Glutamatergic neuron (in vitro differentiated cells): ENCODE measurements at regions not wholly inside any gene's neighbourhood (a gene's known extent, or its start where the extent isn't known, plus 50 kb on each side); places are given as distances from the start of the nearest gene placed in this dataset.

Experiments
- DNase-seq: peaks from one replicate; pipeline ENCODE4 v3.0.0; 2022
- H3K27ac Mint-ChIP-seq: one replicate; pipeline ENCODE4 v1.8.0; 2020; ENCODE audit warnings: mild to moderate bottlenecking, mixed read lengths, inconsistent platforms; ENCODE audit not compliant: unreplicated experiment
- H3K27me3 Mint-ChIP-seq: one replicate; pipeline ENCODE4 v1.8.0; 2020; ENCODE audit warnings: mild to moderate bottlenecking, moderate library complexity, mixed read lengths, inconsistent platforms; ENCODE audit not compliant: unreplicated experiment
- H3K36me3 Mint-ChIP-seq: one replicate; pipeline ENCODE4 v1.8.0; 2020; ENCODE audit warnings: mild to moderate bottlenecking, mixed read lengths, inconsistent platforms; ENCODE audit not compliant: unreplicated experiment
- H3K4me1 Mint-ChIP-seq: one replicate; pipeline ENCODE4 v1.8.0; 2020; ENCODE audit warnings: mild to moderate bottlenecking, low read depth, mixed read lengths, inconsistent platforms; ENCODE audit not compliant: unreplicated experiment
- H3K4me3 Mint-ChIP-seq: one replicate; pipeline ENCODE4 v1.8.0; 2020; ENCODE audit warnings: mild to moderate bottlenecking, mixed read lengths, inconsistent platforms; ENCODE audit not compliant: unreplicated experiment
- H3K9me3 Mint-ChIP-seq: one replicate; pipeline ENCODE4 v1.8.0; 2020; ENCODE audit warnings: mild to moderate bottlenecking, moderate library complexity, mixed read lengths, inconsistent platforms; ENCODE audit not compliant: unreplicated experiment
- CTCF ChIP-seq: fragments of 200-600 bp; sonication (generic); IDR thresholded peaks from one replicate; pipeline ENCODE4 v1.5.0; 2021; ENCODE audit not compliant: partially characterized antibody, unreplicated experiment

DNA sequence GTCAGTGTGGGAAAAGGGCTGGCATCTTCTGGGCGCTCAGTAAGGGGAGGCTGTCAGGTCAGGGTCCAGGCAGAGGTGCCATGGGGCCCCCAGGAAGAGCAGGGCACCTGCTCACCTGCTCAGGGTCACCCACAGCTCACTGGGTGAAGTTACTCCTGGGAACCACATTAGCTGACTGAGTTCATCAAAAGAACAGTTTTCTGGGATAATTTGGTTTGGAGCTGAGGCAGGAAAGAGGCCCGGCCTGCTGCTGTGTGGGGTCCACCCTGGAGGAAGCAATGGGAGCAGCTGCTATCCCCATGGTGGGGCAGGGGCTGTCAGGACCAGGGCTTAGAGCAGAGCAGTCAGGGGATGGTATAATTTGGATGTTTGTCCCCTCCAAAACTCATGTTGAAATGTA is 97.2 kb upstream of the GPC1 start:
- TF ChIP-seq CTCF, result no peak
- H3K4me1 Mint-ChIP-seq, result no peaks in the 10 kb centered on the region
- no peak overlapping the region for H3K4me3 Mint-ChIP-seq
- peaks cover 2% of the 10 kb centered on the region for H3K9me3 Mint-ChIP-seq
- H3K36me3 Mint-ChIP-seq, result peaks cover 5% of the 10 kb centered on the region
- DNase-seq, result no peak
- H3K27me3 Mint-ChIP-seq, result peaks cover 5% of the 10 kb centered on the region
- H3K27ac Mint-ChIP-seq, result no peak overlapping the region

DNA sequence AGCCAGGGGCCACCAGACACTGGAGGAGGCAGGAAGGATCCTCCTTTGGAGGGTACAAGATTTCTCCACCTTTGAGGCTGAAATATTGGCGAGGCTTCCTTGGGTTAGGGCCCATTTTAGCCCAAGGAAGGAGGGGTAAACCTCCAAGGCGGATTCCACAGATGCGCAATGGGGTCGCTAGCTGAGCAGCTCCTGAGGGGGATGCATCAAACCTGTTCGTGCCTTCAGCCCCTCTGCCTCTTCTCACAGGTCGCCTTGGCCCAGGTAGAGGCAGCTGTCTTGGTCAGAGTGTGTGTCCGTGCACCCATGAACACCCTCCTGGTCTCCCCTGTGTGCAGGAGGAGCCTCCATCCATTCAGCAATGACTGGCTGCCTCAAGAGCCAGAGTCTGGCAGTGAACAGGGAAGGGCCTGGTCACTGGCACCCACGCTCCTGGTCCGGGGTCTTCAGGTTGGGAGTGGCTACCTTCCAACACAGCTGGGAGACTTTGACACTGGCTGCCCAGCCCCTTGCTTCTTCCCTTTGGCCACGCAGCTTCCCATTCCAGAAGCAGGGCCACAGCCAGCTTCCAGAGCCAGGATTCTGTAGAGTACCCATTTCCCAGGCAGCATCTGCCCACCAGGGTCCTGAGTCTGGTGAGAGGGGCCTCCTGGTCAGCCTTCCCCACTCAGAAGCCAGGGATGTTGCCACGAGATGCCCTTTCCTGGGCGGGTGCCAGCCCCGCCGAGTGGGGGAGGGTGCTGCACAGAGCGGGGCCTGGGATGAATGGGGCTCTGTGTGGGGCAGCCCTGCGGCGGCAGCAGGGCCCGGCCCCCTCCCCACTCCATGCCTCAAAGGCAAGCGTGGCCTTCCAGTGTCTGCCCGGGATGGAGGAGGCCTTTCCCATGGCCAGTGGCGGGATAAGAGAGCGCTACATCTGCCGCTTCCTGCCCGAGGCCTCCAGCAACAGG is 95.8 kb upstream of the GPC1 start:
- no peak overlapping the region for H3K27ac Mint-ChIP-seq
- H3K9me3 Mint-ChIP-seq, result peaks cover 2% of the 10 kb centered on the region
- no peaks in the 10 kb centered on the region for H3K4me1 Mint-ChIP-seq
- TF ChIP-seq CTCF, result no peak
- no peak overlapping the region for H3K4me3 Mint-ChIP-seq
- H3K36me3 Mint-ChIP-seq, result peaks cover 7% of the 10 kb centered on the region
- DNase-seq, result no peak
- peaks cover 3% of the 10 kb centered on the region for H3K27me3 Mint-ChIP-seq

DNA sequence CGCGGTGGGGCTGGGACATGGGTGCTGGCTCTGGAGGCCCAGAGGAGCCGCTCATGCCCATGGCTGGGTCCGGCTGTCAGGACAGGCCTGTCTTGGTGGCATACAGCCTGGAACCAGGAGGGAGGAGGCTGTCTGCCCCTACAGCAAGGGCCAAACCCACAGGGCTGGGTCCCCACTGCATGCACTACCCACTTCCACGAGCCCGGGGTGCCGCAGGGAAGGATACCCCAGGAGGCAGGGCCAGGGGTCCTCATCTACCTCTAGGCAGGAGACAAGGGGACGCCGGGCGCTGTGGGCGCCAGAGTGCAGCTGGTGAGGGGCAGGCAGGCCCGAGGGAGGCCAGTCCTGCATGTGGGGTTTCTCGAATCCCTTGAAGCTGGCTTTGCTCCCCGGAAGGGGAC is 95.1 kb upstream of the GPC1 start:
- Mint-ChIP-seq H3K9me3 (peaks cover 2% of the 10 kb centered on the region), H3K4me3 (no peak overlapping the region), H3K27ac (no peak overlapping the region), H3K27me3 (peaks cover 3% of the 10 kb centered on the region), H3K36me3 (peaks cover 10% of the 10 kb centered on the region), H3K4me1 (no peaks in the 10 kb centered on the region)
- no peak for DNase-seq
- TF ChIP-seq CTCF, result no peak

DNA sequence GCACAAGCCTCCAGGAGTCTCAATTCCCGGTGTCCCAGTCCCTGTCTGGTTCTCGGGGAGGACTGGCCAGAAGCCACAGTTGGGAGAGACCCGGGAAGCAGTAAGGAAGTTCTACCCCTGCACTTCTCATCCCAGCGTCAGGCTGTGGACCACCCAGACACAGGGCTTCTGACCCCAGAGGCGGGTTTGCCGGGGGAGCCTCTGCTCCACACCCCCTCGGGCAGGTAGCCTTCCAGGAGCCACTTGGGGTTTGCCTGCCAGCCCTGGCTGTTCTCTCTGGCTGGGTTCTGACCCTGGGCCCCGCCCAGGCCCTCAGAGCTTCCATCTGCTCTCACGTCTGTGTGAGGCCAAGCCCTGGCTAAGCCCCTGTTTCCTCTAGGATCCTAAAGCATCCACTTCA is 94.4 kb upstream of the GPC1 start:
- H3K36me3 Mint-ChIP-seq, result peaks cover 10% of the 10 kb centered on the region
- no peak for TF ChIP-seq CTCF
- peaks cover 2% of the 10 kb centered on the region for H3K9me3 Mint-ChIP-seq
- no peak overlapping the region for H3K27ac Mint-ChIP-seq
- no peak for DNase-seq
- H3K27me3 Mint-ChIP-seq, result peaks cover 3% of the 10 kb centered on the region
- no peak overlapping the region for H3K4me3 Mint-ChIP-seq
- H3K4me1 Mint-ChIP-seq, result no peaks in the 10 kb centered on the region

- no peak for DNase-seq
- Mint-ChIP-seq H3K27ac (no peak overlapping the region), H3K4me1 (no peaks in the 10 kb centered on the region), H3K9me3 (peaks cover 2% of the 10 kb centered on the region), H3K27me3 (no peaks in the 10 kb centered on the region), H3K4me3 (no peak overlapping the region), H3K36me3 (peaks cover 10% of the 10 kb centered on the region)
- no peak for TF ChIP-seq CTCF
Measured at GRCh38 chr2:240343548-240343947, 91.9 kb upstream of the GPC1 start.
